ENCODE measurements at regions not wholly inside any gene's neighbourhood (a gene's known extent, or its start where the extent isn't known, plus 50 kb on each side); places are given as distances from the start of the nearest gene placed in this dataset.

DNA sequence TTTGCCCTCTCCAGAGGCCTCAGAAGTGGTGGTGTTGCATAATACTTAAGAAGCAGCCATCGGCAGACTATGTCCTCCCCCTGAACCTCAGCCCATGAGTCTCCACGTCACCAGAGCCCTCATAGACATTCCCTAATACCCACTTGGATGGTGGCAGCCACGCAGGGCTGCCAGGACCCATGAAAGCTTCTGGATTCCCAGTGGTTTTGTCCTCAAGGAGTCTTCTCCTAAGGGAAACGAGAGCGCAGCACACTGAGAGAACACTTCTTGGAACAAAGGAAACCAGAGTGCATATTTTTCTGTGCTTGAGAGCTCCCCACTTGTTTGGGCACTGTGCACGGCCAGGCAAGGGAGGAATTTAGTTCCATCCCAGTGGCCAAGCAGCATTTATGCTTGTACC lies 204.1 kb upstream of the DMD start:
- Histone ChIP-seq H3K9me3 (peaks cover 6% of the 10 kb centered on the region), H3K4me1 (ENCODE audit: low read depth) (no peaks in the 10 kb centered on the region), H3K4me3 (no peak overlapping the region), H3K36me3 (ENCODE audit: low read depth) (no peaks in the 10 kb centered on the region)
- DNase-seq (no peak), ATAC-seq (no peak)
- intact Hi-C loops (cut with DNase I, micrococcal nuclease): no loop called here
- TF ChIP-seq, protein P1, sequence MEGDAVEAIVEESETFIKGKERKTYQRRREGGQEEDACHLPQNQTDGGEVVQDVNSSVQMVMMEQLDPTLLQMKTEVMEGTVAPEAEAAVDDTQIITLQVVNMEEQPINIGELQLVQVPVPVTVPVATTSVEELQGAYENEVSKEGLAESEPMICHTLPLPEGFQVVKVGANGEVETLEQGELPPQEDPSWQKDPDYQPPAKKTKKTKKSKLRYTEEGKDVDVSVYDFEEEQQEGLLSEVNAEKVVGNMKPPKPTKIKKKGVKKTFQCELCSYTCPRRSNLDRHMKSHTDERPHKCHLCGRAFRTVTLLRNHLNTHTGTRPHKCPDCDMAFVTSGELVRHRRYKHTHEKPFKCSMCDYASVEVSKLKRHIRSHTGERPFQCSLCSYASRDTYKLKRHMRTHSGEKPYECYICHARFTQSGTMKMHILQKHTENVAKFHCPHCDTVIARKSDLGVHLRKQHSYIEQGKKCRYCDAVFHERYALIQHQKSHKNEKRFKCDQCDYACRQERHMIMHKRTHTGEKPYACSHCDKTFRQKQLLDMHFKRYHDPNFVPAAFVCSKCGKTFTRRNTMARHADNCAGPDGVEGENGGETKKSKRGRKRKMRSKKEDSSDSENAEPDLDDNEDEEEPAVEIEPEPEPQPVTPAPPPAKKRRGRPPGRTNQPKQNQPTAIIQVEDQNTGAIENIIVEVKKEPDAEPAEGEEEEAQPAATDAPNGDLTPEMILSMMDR (IDR thresholded peaks at IDR 0.05): no peak

DNA sequence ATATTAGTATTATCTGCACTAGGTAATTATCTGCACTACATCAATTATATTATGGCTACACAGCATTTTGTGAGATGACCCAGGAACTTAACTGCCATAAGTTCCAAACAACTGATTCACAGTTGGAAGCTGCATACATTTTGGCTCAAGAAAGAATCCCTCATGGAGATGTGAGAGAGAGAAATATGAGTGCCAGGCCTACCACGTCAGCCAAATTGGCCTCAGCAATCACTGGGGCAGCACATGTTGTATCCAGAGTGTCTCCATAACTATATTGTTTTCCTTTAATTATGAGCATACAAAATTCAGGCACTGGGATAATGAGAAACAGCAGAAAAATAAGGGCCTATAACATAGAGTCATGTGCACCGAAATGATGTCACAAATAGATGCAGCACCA lies 174.2 kb upstream of the DMD start:
- Histone ChIP-seq H3K4me3 (no peak overlapping the region), H3K9me3 (no peaks in the 10 kb centered on the region), H3K36me3 (ENCODE audit: low read depth) (no peaks in the 10 kb centered on the region), H3K4me1 (ENCODE audit: low read depth) (no peaks in the 10 kb centered on the region)
- TF ChIP-seq, protein P1 (IDR thresholded peaks at IDR 0.05): no peak
- DNase-seq (no peak), ATAC-seq (no peak)
- intact Hi-C loops (cut with DNase I, micrococcal nuclease): no loop called here

DNA sequence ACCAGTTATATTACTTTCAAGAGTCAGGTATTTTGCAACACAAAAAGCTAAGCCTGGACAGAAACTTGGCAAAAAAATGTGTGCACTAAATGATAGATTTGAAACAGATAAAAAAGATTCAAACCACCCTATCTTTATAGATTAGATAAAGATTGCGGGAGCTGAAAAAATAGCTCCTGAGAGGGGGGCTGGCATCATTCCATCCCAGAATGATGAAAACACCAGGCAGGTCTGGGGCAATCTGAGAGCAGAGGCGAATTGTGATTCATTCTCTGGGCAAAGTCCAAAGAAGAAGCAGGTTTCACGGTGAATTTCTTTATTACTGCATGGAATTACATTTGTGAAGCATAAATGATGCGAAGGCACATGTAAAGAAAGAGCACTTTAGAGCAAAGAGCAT lies 168.5 kb upstream of the DMD start:
- intact Hi-C loops (cut with DNase I, micrococcal nuclease): no loop called here
- no peak overlapping the region for H3K4me3 ChIP-seq
- H3K9me3 ChIP-seq: no peaks in the 10 kb centered on the region
- TF ChIP-seq, protein P1 (IDR thresholded peaks at IDR 0.05): no peak
- no peak for ATAC-seq
- no peaks in the 10 kb centered on the region for H3K36me3 ChIP-seq (ENCODE audit: low read depth)
- H3K4me1 ChIP-seq (ENCODE audit: low read depth): no peaks in the 10 kb centered on the region
- no peak for DNase-seq

DNA sequence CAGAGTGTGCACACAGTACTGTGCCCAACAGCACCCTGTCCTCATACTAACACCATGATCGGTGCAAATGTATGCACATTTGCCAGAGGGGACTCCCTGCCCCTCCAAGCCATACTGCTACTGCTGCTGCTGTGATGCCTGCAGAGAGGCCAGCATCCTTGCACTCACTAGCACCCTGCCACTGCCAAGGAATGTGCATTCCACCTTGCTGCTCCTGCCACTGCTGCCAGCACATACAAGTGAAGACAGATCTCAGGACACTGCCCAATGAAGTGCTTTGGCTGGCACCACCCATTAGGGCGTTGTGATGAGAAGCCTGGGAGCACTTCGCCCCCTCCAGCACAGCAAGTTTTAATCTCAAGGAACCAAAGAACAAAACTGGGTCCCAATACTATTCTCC lies 146.3 kb upstream of the DMD start:
- intact Hi-C loops (cut with DNase I, micrococcal nuclease): no loop called here
- Histone ChIP-seq H3K4me3 (no peak overlapping the region), H3K4me1 (ENCODE audit: low read depth) (no peaks in the 10 kb centered on the region), H3K9me3 (no peaks in the 10 kb centered on the region), H3K36me3 (ENCODE audit: low read depth) (no peaks in the 10 kb centered on the region)
- DNase-seq (no peak), ATAC-seq (no peak)
- TF ChIP-seq, protein P1 (IDR thresholded peaks at IDR 0.05): no peak

DNA sequence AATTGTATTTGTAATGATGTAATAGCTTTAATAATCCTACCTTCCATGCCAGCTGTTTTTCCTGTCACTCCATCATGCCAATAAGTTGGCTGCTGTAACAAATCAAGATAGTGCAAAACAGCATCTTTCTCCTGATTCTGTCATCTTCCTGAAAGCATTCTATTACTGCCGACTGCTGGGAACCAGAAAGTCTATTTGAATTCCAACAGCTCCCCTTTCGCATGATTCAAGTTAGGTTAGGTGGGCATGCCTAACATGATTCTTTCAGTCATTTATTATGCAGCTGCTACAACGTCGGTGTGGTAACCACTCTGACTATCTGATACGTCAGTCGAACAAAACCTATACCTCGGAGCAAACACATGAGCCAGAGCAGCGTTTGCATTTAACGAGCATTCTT lies 127.9 kb upstream of the DMD start:
- ATAC-seq: no peak
- Histone ChIP-seq H3K9me3 (no peaks in the 10 kb centered on the region), H3K4me3 (no peak overlapping the region), H3K36me3 (ENCODE audit: low read depth) (no peaks in the 10 kb centered on the region), H3K4me1 (ENCODE audit: low read depth) (no peaks in the 10 kb centered on the region)
- intact Hi-C loops (cut with DNase I, micrococcal nuclease): no loop called here
- TF ChIP-seq, protein P1 (IDR thresholded peaks at IDR 0.05): no peak
- DNase-seq: no peak

DNA sequence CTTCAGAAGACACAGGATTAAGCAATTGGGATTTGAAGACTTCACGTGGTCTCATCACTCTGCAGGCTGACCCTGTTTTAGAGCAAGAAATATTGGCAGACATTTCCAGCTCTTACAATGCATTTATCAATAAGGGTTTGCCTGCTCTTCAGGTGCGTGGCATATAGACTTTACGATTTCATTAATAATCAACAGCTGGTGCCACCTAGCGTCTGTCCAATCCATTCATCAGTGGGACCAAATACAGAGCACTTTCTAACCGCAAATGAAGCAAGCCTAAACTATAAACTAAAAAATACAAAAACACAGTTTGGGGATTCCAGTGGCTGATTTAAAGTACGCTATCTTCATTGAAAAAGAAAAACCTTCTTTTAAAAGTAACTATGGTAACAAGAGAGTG lies 125.4 kb upstream of the DMD start:
- ATAC-seq: no peak

More for the DNA sequence above, 125.4 kb upstream of the DMD start:
- TF ChIP-seq, protein P1 (IDR thresholded peaks at IDR 0.05): no peak
- no peaks in the 10 kb centered on the region for H3K9me3 ChIP-seq
- no peaks in the 10 kb centered on the region for H3K36me3 ChIP-seq (ENCODE audit: low read depth)
- no peaks in the 10 kb centered on the region for H3K4me1 ChIP-seq (ENCODE audit: low read depth)
- intact Hi-C loops (cut with DNase I, micrococcal nuclease): no loop called here
- H3K4me3 ChIP-seq: no peak overlapping the region
- peak in 1 of 3 donors; percentile 6 for DNase-seq

Data from mucosa of descending colon (tissue), 3 donors.